GM18909 (cell line): ENCODE measurements at regions not wholly inside any gene's neighbourhood (a gene's known extent, or its start where the extent isn't known, plus 50 kb on each side); places are given as distances from the start of the nearest gene placed in this dataset.

Experiments
- ATAC-seq: cut with Tn5 transposase; IDR thresholded peaks from one replicate; pipeline ENCODE4 v1.9.1; 2021; ENCODE audit warnings: mild to moderate bottlenecking; ENCODE audit not compliant: unreplicated experiment, poor library complexity

GRCh38 chr13:70932511-70932910 lies 824.3 kb upstream of the KLHL1 start:
- no peak for ATAC-seq

- no peak for ATAC-seq
Observed at GRCh38 chr13:70923863-70924752, 815.9 kb upstream of the KLHL1 start.

GRCh38 chr13:70911286-70911685 lies 803.0 kb upstream of the KLHL1 start:
- ATAC-seq: no peak

- ATAC-seq: no peak
Observed at GRCh38 chr13:70908795-70909194, 800.5 kb upstream of the KLHL1 start.

GRCh38 chr13:70905035-70905434 lies 796.8 kb upstream of the KLHL1 start:
- ATAC-seq: no peak

GRCh38 chr13:70896136-70896535 lies 787.9 kb upstream of the KLHL1 start:
- no peak for ATAC-seq

GRCh38 chr13:70895599-70895998 lies 787.3 kb upstream of the KLHL1 start:
- no peak for ATAC-seq

GRCh38 chr13:70894258-70894657 lies 786.0 kb upstream of the KLHL1 start:
- ATAC-seq: no peak

- ATAC-seq: no peak
Observed at GRCh38 chr13:70893832-70894231, 785.6 kb upstream of the KLHL1 start.

- no peak for ATAC-seq
Observed at GRCh38 chr13:70890289-70890688, 782.0 kb upstream of the KLHL1 start.

- no peak for ATAC-seq
Observed at GRCh38 chr13:70889163-70889562, 780.9 kb upstream of the KLHL1 start.

GRCh38 chr13:70884196-70884595 lies 775.9 kb upstream of the KLHL1 start:
- no peak for ATAC-seq

GRCh38 chr13:70874636-70875035 lies 766.4 kb upstream of the KLHL1 start:
- ATAC-seq: no peak

GRCh38 chr13:70864731-70865130 lies 756.5 kb upstream of the KLHL1 start:
- no peak for ATAC-seq

GRCh38 chr13:70856711-70857110 lies 748.5 kb upstream of the KLHL1 start:
- ATAC-seq: no peak

GRCh38 chr13:70856025-70856424 lies 747.8 kb upstream of the KLHL1 start:
- no peak for ATAC-seq

- ATAC-seq: no peak
Observed at GRCh38 chr13:70849222-70849621, 741.0 kb upstream of the KLHL1 start.

- ATAC-seq: no peak
Observed at GRCh38 chr13:70844391-70845108, 736.3 kb upstream of the KLHL1 start.

- no peak for ATAC-seq
Observed at GRCh38 chr13:70842062-70842644, 733.9 kb upstream of the KLHL1 start.

- no peak for ATAC-seq
Observed at GRCh38 chr13:70841240-70842061, 733.2 kb upstream of the KLHL1 start.
